ENCODE measurements at regions not wholly inside any gene's neighbourhood (a gene's known extent, or its start where the extent isn't known, plus 50 kb on each side); places are given as distances from the start of the nearest gene placed in this dataset.

DNA sequence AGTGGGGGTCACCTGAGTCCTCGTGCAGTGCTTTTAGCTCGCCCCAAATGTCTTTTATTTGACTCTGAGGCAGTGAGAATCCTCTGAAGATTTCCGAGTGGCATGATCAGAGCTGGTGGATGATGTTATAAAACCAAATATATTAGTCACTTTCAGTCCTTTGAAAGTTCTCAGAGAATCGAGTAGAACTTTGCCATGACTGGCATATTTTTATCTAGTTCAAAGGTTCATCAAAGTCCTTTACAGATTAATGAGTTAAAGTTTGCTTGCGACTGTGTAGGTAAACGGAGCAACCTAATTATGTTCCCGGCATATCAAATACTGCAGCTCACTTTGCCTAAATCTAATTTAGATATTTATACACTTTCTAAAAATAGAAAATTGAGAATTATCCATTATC lies 498.5 kb upstream of the NOX3 start:
- POLR2A ChIA-PET (ENCODE audit: low non-redundant PET), result no interaction called here
- DNase-seq (ENCODE audit: low spot score), result no peak
- no peak overlapping the region for H3K27ac ChIP-seq
- CTCF ChIA-PET, result interaction anchor here (0.6 kb wide), 1 partner anchor 18 kb away, joined by 3 read pairs; no protein-coding TSS in a partner anchor
- no peak for TF ChIP-seq CTCF (conservative IDR thresholded peaks at IDR 0.05; ENCODE audit: low read depth)

DNA sequence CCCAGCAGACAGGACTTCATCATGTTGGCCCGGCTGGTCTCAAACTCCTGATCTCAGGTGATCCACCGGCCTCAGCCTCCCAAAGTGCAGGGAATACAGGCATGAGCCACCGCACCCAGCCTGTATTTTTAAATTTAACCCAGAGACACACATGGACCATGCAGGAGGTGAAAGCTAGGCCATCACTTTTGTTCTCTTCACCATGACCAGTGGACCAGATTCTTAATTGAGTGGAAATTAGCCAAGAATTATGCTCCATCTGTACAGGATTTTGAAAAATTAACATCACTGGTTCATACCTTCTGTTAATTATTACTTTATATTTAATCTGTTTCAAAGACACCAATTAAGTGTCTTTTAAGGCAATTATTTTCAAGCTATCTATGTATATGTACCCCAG lies 493.6 kb upstream of the NOX3 start:
- CTCF ChIA-PET, result no interaction called here

DNA sequence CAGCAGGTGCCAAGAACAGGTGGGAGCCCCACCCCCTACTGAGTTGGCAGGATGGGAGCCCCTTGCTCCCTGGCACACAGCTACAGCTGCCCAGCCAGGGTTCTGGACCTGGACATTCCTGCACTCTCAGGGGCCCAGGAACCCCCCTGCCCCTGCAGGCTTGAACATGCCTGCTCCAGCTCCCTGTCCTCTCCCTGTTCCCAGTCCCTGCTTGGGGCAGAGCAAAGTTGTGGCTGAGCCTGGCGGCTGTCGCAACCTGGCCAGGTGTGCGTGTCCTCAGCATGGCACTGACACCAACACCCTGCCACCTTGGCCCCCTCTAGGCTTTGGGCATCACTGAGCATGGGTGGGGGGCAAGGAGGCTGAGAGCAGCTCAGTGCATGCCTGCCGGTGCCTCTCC lies 491.2 kb upstream of the NOX3 start:
- no peak for TF ChIP-seq CTCF (conservative IDR thresholded peaks at IDR 0.05; ENCODE audit: low read depth)
- POLR2A ChIA-PET (ENCODE audit: low non-redundant PET), result no interaction called here
- CTCF ChIA-PET, result no interaction called here
- no peak for DNase-seq (ENCODE audit: low spot score)
- H3K27ac ChIP-seq, result no peak overlapping the region

More for the DNA sequence above, 493.6 kb upstream of the NOX3 start:
- no peak for DNase-seq (ENCODE audit: low spot score)
- POLR2A ChIA-PET (ENCODE audit: low non-redundant PET), result no interaction called here
- H3K27ac ChIP-seq, result no peak overlapping the region
- TF ChIP-seq CTCF (conservative IDR thresholded peaks at IDR 0.05; ENCODE audit: low read depth), result no peak

DNA sequence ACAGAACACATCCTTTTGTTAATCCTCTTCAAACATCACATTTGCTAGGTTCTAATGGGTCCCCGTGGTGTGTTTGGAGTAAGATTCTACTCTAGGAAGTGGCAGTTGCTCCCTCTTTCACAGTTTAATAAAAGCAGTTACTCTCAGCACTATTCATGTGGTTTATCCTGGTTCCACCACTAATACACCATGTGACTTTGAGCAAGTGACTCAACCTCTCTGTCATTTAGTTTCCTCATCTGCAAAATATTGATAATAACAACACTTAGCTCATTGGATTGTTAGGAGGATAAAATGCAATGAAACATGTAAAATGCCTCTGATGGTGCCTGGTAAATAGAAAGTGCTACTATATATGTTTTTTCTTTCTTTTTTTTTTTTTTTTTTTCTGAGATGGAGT lies 488.0 kb upstream of the NOX3 start:
- TF ChIP-seq CTCF (conservative IDR thresholded peaks at IDR 0.05; ENCODE audit: low read depth), result no peak
- ChIA-PET POLR2A (ENCODE audit: low non-redundant PET) (no interaction called here), CTCF (no interaction called here)
- DNase-seq (ENCODE audit: low spot score), result no peak
- H3K27ac ChIP-seq, result no peak overlapping the region

DNA sequence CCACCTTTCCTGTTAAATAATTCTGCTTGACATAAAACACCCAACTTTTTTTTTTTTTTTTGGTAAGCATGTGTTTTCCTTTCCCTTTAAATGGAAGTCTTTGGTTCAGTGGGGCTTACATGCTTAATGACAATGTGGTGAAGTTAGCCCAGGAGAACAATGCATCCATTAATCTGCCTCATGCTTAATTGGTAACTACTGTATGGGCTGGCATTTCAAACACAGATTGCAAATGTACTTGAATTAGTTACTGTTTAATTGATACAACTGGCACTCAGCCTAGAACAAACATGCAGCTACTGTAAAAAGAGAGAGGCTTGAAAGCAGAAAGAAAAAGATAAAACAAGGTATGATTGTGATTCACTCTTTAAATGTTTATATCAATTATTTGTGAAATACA lies 483.6 kb upstream of the NOX3 start:
- no peak overlapping the region for H3K27ac ChIP-seq
- POLR2A ChIA-PET (ENCODE audit: low non-redundant PET), result no interaction called here

GRCh38 chr6:155936551-155936950 lies 480.9 kb upstream of the NOX3 start:
- no peak overlapping the region for H3K27ac ChIP-seq
- no peak for TF ChIP-seq CTCF (conservative IDR thresholded peaks at IDR 0.05; ENCODE audit: low read depth)
- POLR2A ChIA-PET (ENCODE audit: low non-redundant PET), result no interaction called here
- CTCF ChIA-PET, result no interaction called here
- DNase-seq (ENCODE audit: low spot score), result no peak

More for the DNA sequence above, 483.6 kb upstream of the NOX3 start:
- no peak for DNase-seq (ENCODE audit: low spot score)
- CTCF ChIA-PET, result no interaction called here
- no peak for TF ChIP-seq CTCF (conservative IDR thresholded peaks at IDR 0.05; ENCODE audit: low read depth)

- H3K27ac ChIP-seq, result no peak overlapping the region
- CTCF ChIA-PET, result interaction anchor here (0.6 kb wide), 1 partner anchor 18 kb away, joined by 3 read pairs; no protein-coding TSS in a partner anchor
- DNase-seq (ENCODE audit: low spot score), result no peak
- POLR2A ChIA-PET (ENCODE audit: low non-redundant PET), result no interaction called here
- TF ChIP-seq CTCF (conservative IDR thresholded peaks at IDR 0.05; ENCODE audit: low read depth), result no peak
Measured at GRCh38 chr6:155936127-155936526, 480.5 kb upstream of the NOX3 start.

All from RWPE1 (cell line).